Forelimb muscle (tissue), 1 donor: ENCODE measurements at regions not wholly inside any gene's neighbourhood (a gene's known extent, or its start where the extent isn't known, plus 50 kb on each side); places are given as distances from the start of the nearest gene placed in this dataset.
A peak's percentile ranks its signal among the peaks of the same experiment; 100 is the strongest.

Experiments used
- DNase-seq: peaks from one replicate; pipeline ENCODE4 v3.0.0-alpha.2; 2013; ENCODE audit warnings: low read depth

GRCh38 chr9:19732441-19732951, 56.3 kb downstream of the SLC24A2 start:
- no peak for DNase-seq

- no peak for DNase-seq
Observed at GRCh38 chr9:19728101-19728500, 60.7 kb downstream of the SLC24A2 start.

- DNase-seq = no peak
Observed at GRCh38 chr9:19725970-19726369, 62.9 kb downstream of the SLC24A2 start.

GRCh38 chr9:19720377-19720776, 68.5 kb downstream of the SLC24A2 start:
- peak; percentile 13 for DNase-seq

- no peak for DNase-seq
Observed at GRCh38 chr9:19703702-19704101, 85.1 kb downstream of the SLC24A2 start.

- no peak for DNase-seq
Observed at GRCh38 chr9:19701991-19702390, 86.8 kb downstream of the SLC24A2 start.

GRCh38 chr9:19701274-19701673, 87.6 kb downstream of the SLC24A2 start:
- DNase-seq = no peak

- no peak for DNase-seq
Observed at GRCh38 chr9:19700699-19701098, 88.1 kb downstream of the SLC24A2 start.

- no peak for DNase-seq
Observed at GRCh38 chr9:19699756-19700155, 89.1 kb downstream of the SLC24A2 start.

GRCh38 chr9:19698960-19699359, 89.9 kb downstream of the SLC24A2 start:
- DNase-seq = no peak

GRCh38 chr9:19694601-19695000, 94.2 kb downstream of the SLC24A2 start:
- no peak for DNase-seq

- no peak for DNase-seq
Observed at GRCh38 chr9:19690128-19690527, 98.7 kb downstream of the SLC24A2 start.

GRCh38 chr9:19689328-19690101, 99.3 kb downstream of the SLC24A2 start:
- DNase-seq = no peak

GRCh38 chr9:19683715-19684114, 105.1 kb downstream of the SLC24A2 start:
- DNase-seq = no peak

- DNase-seq = no peak
Observed at GRCh38 chr9:19682397-19682796, 106.4 kb downstream of the SLC24A2 start.

- no peak for DNase-seq
Observed at GRCh38 chr9:19681846-19682245, 107.0 kb downstream of the SLC24A2 start.

- no peak for DNase-seq
Observed at GRCh38 chr9:19677924-19678323, 110.9 kb downstream of the SLC24A2 start.

GRCh38 chr9:19675492-19675891, 113.3 kb downstream of the SLC24A2 start:
- no peak for DNase-seq

GRCh38 chr9:19666575-19666974, 122.3 kb downstream of the SLC24A2 start:
- no peak for DNase-seq

- no peak for DNase-seq
Observed at GRCh38 chr9:19665146-19665863, 123.5 kb downstream of the SLC24A2 start.

- DNase-seq = no peak
Observed at GRCh38 chr9:19663570-19663969, 125.3 kb downstream of the SLC24A2 start.

- DNase-seq = no peak
Observed at GRCh38 chr9:19662213-19662612, 126.6 kb downstream of the SLC24A2 start.

- DNase-seq = no peak
Observed at GRCh38 chr9:19660019-19660418, 128.8 kb downstream of the SLC24A2 start.
